HTR-8/SVneo (cell line): ENCODE measurements at regions not wholly inside any gene's neighbourhood (a gene's known extent, or its start where the extent isn't known, plus 50 kb on each side); places are given as distances from the start of the nearest gene placed in this dataset.
"Not testable (repeated sequence)": the region's sequence is repeated elsewhere in the genome, so short reads cannot be mapped to it uniquely, and the experiment has no call there.

Experiments
- DNase-seq: peaks from one replicate; pipeline ENCODE4 v3.0.0; 2011; ENCODE audit warnings: low spot score, mixed read lengths; ENCODE audit not compliant: insufficient read length
- FAIRE-seq: peaks from 2 replicates; lab custom pipeline; 2011; peaks lifted over from hg19 to GRCh38; lab: Jason Lieb, UNC

- not testable (repeated sequence) for DNase-seq, FAIRE-seq
These were observed 82.5 kb upstream of the GRIN3A start for GRCh38 chr9:101820983-101821382.

GRCh38 chr9:101814064-101814463, 75.6 kb upstream of the GRIN3A start:
- no peak for FAIRE-seq

GRCh38 chr9:101807879-101808278, 69.4 kb upstream of the GRIN3A start:
- not testable (repeated sequence) for FAIRE-seq, DNase-seq

More at GRCh38 chr9:101814064-101814463, 75.6 kb upstream of the GRIN3A start:
- DNase-seq: no peak

- no peak for FAIRE-seq
- DNase-seq: no peak
These were observed 57.6 kb upstream of the GRIN3A start for GRCh38 chr9:101796044-101796443.

- no peak for FAIRE-seq
- no peak for DNase-seq
These were observed 56.7 kb upstream of the GRIN3A start for GRCh38 chr9:101795147-101795546.

- FAIRE-seq: no peak
- no peak for DNase-seq
These were observed 54.0 kb upstream of the GRIN3A start for GRCh38 chr9:101792475-101792874.

GRCh38 chr9:101791938-101792337, 53.5 kb upstream of the GRIN3A start:
- peak; percentile 10 for DNase-seq
- no peak for FAIRE-seq

GRCh38 chr9:101791533-101791932, 53.1 kb upstream of the GRIN3A start:
- no peak for DNase-seq
- no peak for FAIRE-seq
